ENCODE measurements at regions not wholly inside any gene's neighbourhood (a gene's known extent, or its start where the extent isn't known, plus 50 kb on each side); places are given as distances from the start of the nearest gene placed in this dataset.

- Histone ChIP-seq H3K36me3 (ENCODE audit: insufficient read depth, low read length) (no peaks in the 10 kb centered on the region), H3K27ac (ENCODE audit: low read depth in 1 of 2, low read length in 2 of 2) (no peak overlapping the region), H3K4me1 (ENCODE audit: insufficient read depth, low read length) (no peaks in the 10 kb centered on the region), H3K4me3 (ENCODE audit: low read length) (no peak overlapping the region), H3K9me3 (ENCODE audit: control insufficient read depth in 1 of 2, insufficient read depth in 1 of 2, low read length in 2 of 2) (no peaks in the 10 kb centered on the region), H3K27me3 (ENCODE audit: control insufficient read depth in 1 of 2, insufficient read depth in 2 of 2, low read length in 2 of 2) (peaks cover 0 to 2% of the 10 kb centered on the region in 2 experiments)
- intact Hi-C loops (cut with DNase I, micrococcal nuclease), result no loop called here
- peaks cover 6% of the 10 kb centered on the region for H3K4me1 Mint-ChIP-seq (ENCODE audit: low read depth)
- no peak for DNase-seq
- ATAC-seq (ENCODE audit: poor library complexity), result no peak
- no peak for TF ChIP-seq CTCF (IDR thresholded peaks at IDR 0.05)
- no peaks in the 10 kb centered on the region for H3K36me3 Mint-ChIP-seq (ENCODE audit: low read depth)
- ChIA-PET CTCF (no interaction called here), POLR2A (no interaction called here)
- no peaks in the 10 kb centered on the region for H3K9me3 Mint-ChIP-seq
- H3K27me3 Mint-ChIP-seq, result no peaks in the 10 kb centered on the region
- no peak overlapping the region for H3K27ac Mint-ChIP-seq
- H3K4me3 Mint-ChIP-seq, result no peak overlapping the region
These were observed 75.7 kb upstream of the SYT6 start for GRCh38 chr1:114229368-114229767.

- no peak overlapping the region for H3K4me3 ChIP-seq (ENCODE audit: low read length)
- DNase-seq, result no peak
- no peak overlapping the region for H3K27ac Mint-ChIP-seq
- ATAC-seq (ENCODE audit: poor library complexity), result no peak
- no peaks in the 10 kb centered on the region for H3K9me3 Mint-ChIP-seq
- no peaks in the 10 kb centered on the region for H3K4me1 ChIP-seq (ENCODE audit: insufficient read depth, low read length)
- no peaks in the 10 kb centered on the region for H3K27me3 ChIP-seq (ENCODE audit: control insufficient read depth in 1 of 2, insufficient read depth in 2 of 2, low read length in 2 of 2)
- ChIA-PET CTCF (no interaction called here), POLR2A (no interaction called here)
- no peaks in the 10 kb centered on the region for H3K4me1 Mint-ChIP-seq (ENCODE audit: low read depth)
- no peaks in the 10 kb centered on the region for H3K36me3 ChIP-seq (ENCODE audit: insufficient read depth, low read length)
- H3K27me3 Mint-ChIP-seq, result no peaks in the 10 kb centered on the region
- H3K4me3 Mint-ChIP-seq, result no peak overlapping the region
- TF ChIP-seq CTCF (IDR thresholded peaks at IDR 0.05), result no peak
- H3K9me3 ChIP-seq (ENCODE audit: control insufficient read depth in 1 of 2, insufficient read depth in 1 of 2, low read length in 2 of 2), result no peaks in the 10 kb centered on the region
- no peaks in the 10 kb centered on the region for H3K36me3 Mint-ChIP-seq (ENCODE audit: low read depth)
- no peak overlapping the region for H3K27ac ChIP-seq (ENCODE audit: low read depth in 1 of 2, low read length in 2 of 2)
- intact Hi-C loops (cut with DNase I, micrococcal nuclease), result no loop called here
These were observed 73.4 kb upstream of the SYT6 start for GRCh38 chr1:114227059-114227458.

GRCh38 chr1:114224196-114224907 is 70.7 kb upstream of the SYT6 start:
- POLR2A ChIA-PET, result no interaction called here

More at GRCh38 chr1:114224196-114224907, 70.7 kb upstream of the SYT6 start:
- Mint-ChIP-seq H3K27ac (no peak overlapping the region), H3K4me3 (no peak overlapping the region), H3K9me3 (no peaks in the 10 kb centered on the region), H3K27me3 (no peaks in the 10 kb centered on the region), H3K36me3 (ENCODE audit: low read depth) (no peaks in the 10 kb centered on the region), H3K4me1 (ENCODE audit: low read depth) (no peaks in the 10 kb centered on the region)
- DNase-seq (no peak), ATAC-seq (ENCODE audit: poor library complexity) (no peak)
- no peaks in the 10 kb centered on the region for H3K9me3 ChIP-seq (ENCODE audit: control insufficient read depth in 1 of 2, insufficient read depth in 1 of 2, low read length in 2 of 2)
- no peak for TF ChIP-seq CTCF (IDR thresholded peaks at IDR 0.05)
- intact Hi-C loops (cut with DNase I, micrococcal nuclease), result no loop called here
- CTCF ChIA-PET, result no interaction called here
- no peak overlapping the region for H3K27ac ChIP-seq (ENCODE audit: low read depth in 1 of 2, low read length in 2 of 2)
- H3K27me3 ChIP-seq (ENCODE audit: control insufficient read depth in 1 of 2, insufficient read depth in 2 of 2, low read length in 2 of 2), result no peaks in the 10 kb centered on the region
- no peak overlapping the region for H3K4me3 ChIP-seq (ENCODE audit: low read length)
- H3K4me1 ChIP-seq (ENCODE audit: insufficient read depth, low read length), result no peaks in the 10 kb centered on the region
- no peaks in the 10 kb centered on the region for H3K36me3 ChIP-seq (ENCODE audit: insufficient read depth, low read length)
